ENCODE measurements at regions not wholly inside any gene's neighbourhood (a gene's known extent, or its start where the extent isn't known, plus 50 kb on each side); places are given as distances from the start of the nearest gene placed in this dataset.

GRCh38 chr2:219944866-219945265, 317.4 kb downstream of the SLC4A3 start:
- Histone ChIP-seq H3K36me3 (no peaks in the 10 kb centered on the region), H3K9me3 (no peaks in the 10 kb centered on the region), H3K4me1 (no peaks in the 10 kb centered on the region), H3K27ac (no peak overlapping the region), H3K4me3 (no peak overlapping the region), H3K27me3 (no peaks in the 10 kb centered on the region)
- TF ChIP-seq CTCF (IDR thresholded peaks at IDR 0.05) (no peak), POLR2A (IDR thresholded peaks at IDR 0.05) (no peak)
- no peak for DNase-seq
- intact Hi-C loops (cut with DNase I; ENCODE audit: low total_unique reads): no loop called here

- no peaks in the 10 kb centered on the region for H3K27me3 ChIP-seq
- no peak for TF ChIP-seq POLR2A (IDR thresholded peaks at IDR 0.05)
- TF ChIP-seq CTCF (IDR thresholded peaks at IDR 0.05): no peak
- no peak overlapping the region for H3K27ac ChIP-seq
- H3K36me3 ChIP-seq: no peaks in the 10 kb centered on the region
- no peaks in the 10 kb centered on the region for H3K9me3 ChIP-seq
- DNase-seq: no peak
- H3K4me3 ChIP-seq: no peak overlapping the region
- no peaks in the 10 kb centered on the region for H3K4me1 ChIP-seq
- intact Hi-C loops (cut with DNase I; ENCODE audit: low total_unique reads): no loop called here
Observed at GRCh38 chr2:219946021-219946420, 318.6 kb downstream of the SLC4A3 start.

GRCh38 chr2:219946529-219946928, 319.1 kb downstream of the SLC4A3 start:
- H3K9me3 ChIP-seq: no peaks in the 10 kb centered on the region
- H3K27ac ChIP-seq: no peak overlapping the region
- H3K4me1 ChIP-seq: no peaks in the 10 kb centered on the region
- H3K27me3 ChIP-seq: no peaks in the 10 kb centered on the region
- no peak overlapping the region for H3K4me3 ChIP-seq
- TF ChIP-seq CTCF (IDR thresholded peaks at IDR 0.05) (no peak), POLR2A (IDR thresholded peaks at IDR 0.05) (no peak)
- no peak for DNase-seq
- H3K36me3 ChIP-seq: no peaks in the 10 kb centered on the region
- intact Hi-C loops (cut with DNase I; ENCODE audit: low total_unique reads): no loop called here

- DNase-seq: no peak
- Histone ChIP-seq H3K27ac (no peak overlapping the region), H3K27me3 (no peaks in the 10 kb centered on the region), H3K36me3 (no peaks in the 10 kb centered on the region), H3K9me3 (no peaks in the 10 kb centered on the region), H3K4me3 (no peak overlapping the region), H3K4me1 (no peaks in the 10 kb centered on the region)
- no peak for TF ChIP-seq POLR2A (IDR thresholded peaks at IDR 0.05)
- TF ChIP-seq CTCF (IDR thresholded peaks at IDR 0.05): no peak
- intact Hi-C loops (cut with DNase I; ENCODE audit: low total_unique reads): no loop called here
Observed at GRCh38 chr2:219947575-219947974, 320.1 kb downstream of the SLC4A3 start.

GRCh38 chr2:219949053-219949452, 321.6 kb downstream of the SLC4A3 start:
- TF ChIP-seq CTCF (IDR thresholded peaks at IDR 0.05) (no peak), POLR2A (IDR thresholded peaks at IDR 0.05) (no peak)
- DNase-seq: no peak
- Histone ChIP-seq H3K4me1 (no peaks in the 10 kb centered on the region), H3K27me3 (no peaks in the 10 kb centered on the region), H3K4me3 (no peak overlapping the region), H3K9me3 (no peaks in the 10 kb centered on the region), H3K36me3 (no peaks in the 10 kb centered on the region), H3K27ac (no peak overlapping the region)
- intact Hi-C loops (cut with DNase I; ENCODE audit: low total_unique reads): no loop called here
